A549 (cell line): ENCODE measurements at regions not wholly inside any gene's neighbourhood (a gene's known extent, or its start where the extent isn't known, plus 50 kb on each side); places are given as distances from the start of the nearest gene placed in this dataset.

Experiments used
- ATAC-seq, 2 experiments: fragments of 200-7000 bp in 1 of 2; fragments of >200 bp in 1 of 2; cut with Nextera tagmentation in 1 of 2; cut with Tn5 transposase in 1 of 2; 3 replicates each; pipeline versions ENCODE4 v1.8.0 to v1.9.1; 2018 to 2020; ENCODE audit warnings: mild to moderate bottlenecking in 1 of 2, moderate library complexity in 1 of 2
- CTCF ChIA-PET: fragments of 300-600 bp; sonication (Branson Sonifier 250); formaldehyde crosslinking; extraction: SDS; loops from one replicate; lab custom pipeline; 2021; ENCODE audit warnings: antibody characterized with exemption, inconsistent platforms; lab: Yijun Ruan, JAX
- POLR2A ChIA-PET: fragments of 350-600 bp; formaldehyde crosslinking; extraction: SDS; loops from one replicate; lab custom pipeline; 2021; ENCODE audit warnings: antibody characterized with exemption, inconsistent platforms; lab: Yijun Ruan, JAX
- DNase-seq, 2 experiments: peaks; one replicate each; pipeline versions ENCODE4 v3.0.0 to v3.0.0-alpha.2; 2011 to 2016; ENCODE audit warnings: low read depth in 1 of 2, low spot score in 1 of 2
- FAIRE-seq: peaks from 2 replicates; lab custom pipeline; 2011; peaks lifted over from hg19 to GRCh38; lab: Jason Lieb, UNC
- H3K27ac ChIP-seq, 2 experiments: fragments of >200 bp; sonication (Bioruptor Twin); formaldehyde crosslinking; 3 replicates each; pipeline ENCODE4 v1.5.1; 2016 to 2017
- H3K4me1 ChIP-seq: fragments of >200 bp; sonication (Bioruptor Twin); formaldehyde crosslinking; 3 replicates; pipeline ENCODE4 v1.6.1; 2016
- H3K4me2 ChIP-seq: fragments of >200 bp; sonication (Bioruptor Twin); formaldehyde crosslinking; 3 replicates; pipeline ENCODE4 v1.6.1; 2016
- H3K4me3 ChIP-seq: fragments of >200 bp; sonication (Bioruptor Twin); formaldehyde crosslinking; 3 replicates; pipeline ENCODE4 v1.5.1; 2016
- H3K9me3 ChIP-seq: fragments of >200 bp; sonication (Bioruptor Twin); formaldehyde crosslinking; 3 replicates; pipeline ENCODE4 v1.6.1; 2016
- CBX2 ChIP-seq: fragments of 200-600 bp; sonication (generic); IDR thresholded peaks from 2 replicates; pipeline ENCODE4 v1.6.1; 2016; ENCODE audit warnings: low read depth, mild to moderate bottlenecking, borderline replicate concordance
- CEBPB ChIP-seq, 2 experiments: fragments of >200 bp in 1 of 2; sonication (Bioruptor Twin) in 1 of 2; formaldehyde crosslinking in 1 of 2; IDR thresholded peaks; 2 replicates each; pipeline ENCODE4 v1.6.1; 2012 to 2016
- CHD2 ChIP-seq: fragments of 150-350 bp; IDR thresholded peaks from 2 replicates; pipeline ENCODE4 v1.6.1; 2014; ENCODE audit warnings: low read length; ENCODE audit not compliant: partially characterized antibody
- EHF ChIP-seq: fragments of 250-450 bp; sonication (Bioruptor Pico); IDR thresholded peaks from 2 replicates; pipeline ENCODE4 v1.5.0; 2020; ENCODE audit warnings: mild to moderate bottlenecking
- EP300 ChIP-seq, 2 experiments: fragments of >200 bp; sonication (Bioruptor Twin); formaldehyde crosslinking; IDR thresholded peaks; 2 replicates in 1 of 2; 3 replicates in 1 of 2; pipeline ENCODE4 v1.6.1; 2016 to 2017
- FOSL2 ChIP-seq, 2 experiments: fragments of 450-650 bp in 1 of 2; fragments of >200 bp in 1 of 2; sonication (Bioruptor Twin) in 1 of 2; formaldehyde crosslinking; IDR thresholded peaks; 2 replicates each; pipeline versions ENCODE4 v1.5.0 to v1.6.1; 2016 to 2020; ENCODE audit warnings: mild to moderate bottlenecking in 1 of 2, moderate library complexity in 1 of 2
- FOXS1 ChIP-seq: fragments of 250-450 bp; sonication (Bioruptor Pico); IDR thresholded peaks from 2 replicates; pipeline ENCODE4 v1.5.0; 2020; ENCODE audit warnings: mild to moderate bottlenecking, moderate library complexity
- HOXB5 ChIP-seq: fragments of 250-450 bp; sonication (Bioruptor Pico); IDR thresholded peaks from 2 replicates; pipeline ENCODE4 v1.5.0; 2020; ENCODE audit warnings: mild to moderate bottlenecking, moderate library complexity
- MAFK ChIP-seq: fragments of 450-650 bp; IDR thresholded peaks from 2 replicates; pipeline ENCODE4 v1.6.1; 2014; ENCODE audit not compliant: partially characterized antibody
- NFE2L2 ChIP-seq: fragments of 150-350 bp; conservative IDR thresholded peaks from 2 replicates; pipeline ENCODE4 v1.6.1; 2014; ENCODE audit warnings: low read length
- NPAS2 ChIP-seq: fragments of 250-450 bp; sonication (Bioruptor Pico); IDR thresholded peaks from 2 replicates; pipeline ENCODE4 v1.8.0; 2022; ENCODE audit warnings: mild to moderate bottlenecking, moderate library complexity, borderline replicate concordance
- RFX5 ChIP-seq: fragments of 450-650 bp; IDR thresholded peaks from 2 replicates; pipeline ENCODE4 v1.7.1; 2014; ENCODE audit warnings: antibody characterized with exemption, mild to moderate bottlenecking, moderate library complexity
- SREBF2 ChIP-seq: fragments of 450-650 bp; IDR thresholded peaks from 2 replicates; pipeline ENCODE4 v1.6.1; 2014; ENCODE audit warnings: mild to moderate bottlenecking, moderate library complexity
- TFCP2L1 ChIP-seq: fragments of 250-450 bp; sonication (Bioruptor Pico); IDR thresholded peaks from 2 replicates; pipeline ENCODE4 v1.5.0; 2021; ENCODE audit warnings: mild to moderate bottlenecking
- ZNF302 ChIP-seq: fragments of 250-450 bp; sonication (Bioruptor Pico); IDR thresholded peaks from 2 replicates; pipeline ENCODE4 v1.9.0; 2021; ENCODE audit warnings: inconsistent platforms, mild to moderate bottlenecking, moderate library complexity
- WGBS: methylation state at CpG from one replicate; pipeline ENCODE4 v1.1.6; 2017; ENCODE audit errors: missing lambda C conversion rate; 5-methylcytosine and 5-hydroxymethylcytosine counted together
- TF ChIP-seq, protein P1 (sequence below): fragments of >200 bp; sonication (Bioruptor Twin); formaldehyde crosslinking; IDR thresholded peaks from 2 replicates; pipeline ENCODE4 v1.6.1; 2016
- TF ChIP-seq, protein P2 (sequence below): fragments of 150-350 bp; IDR thresholded peaks from 2 replicates; pipeline ENCODE4 v1.6.1; 2014; ENCODE audit warnings: low read depth, mild to moderate bottlenecking, low read length
- TF ChIP-seq, protein P3 (sequence below): fragments of 200-600 bp; sonication (generic); IDR thresholded peaks from 2 replicates; pipeline ENCODE4 v1.6.1; 2016; ENCODE audit warnings: antibody characterized with exemption, mild to moderate bottlenecking, moderate library complexity
- TF ChIP-seq, protein P4 (sequence below): fragments of >200 bp; sonication (Bioruptor Twin); formaldehyde crosslinking; IDR thresholded peaks from 3 replicates; pipeline ENCODE4 v1.6.1; 2016

- WGBS: 20% methylated on average over 6 of the region's 6 CpGs
- peak; percentile 82 for FAIRE-seq
- TF ChIP-seq FOXS1 (CRISPR knock-in tag) (no peak), NFE2L2 (no peak)
These were observed 113.3 kb downstream of the EFNB1 start for GRCh38 chrX:68942104-68942503.

GRCh38 chrX:68941385-68941952 lies 112.6 kb downstream of the EFNB1 start:
- Histone ChIP-seq H3K27ac (no peak overlapping the region), H3K4me1 (no peaks in the 10 kb centered on the region), H3K9me3 (no peaks in the 10 kb centered on the region), H3K4me2 (no peak overlapping the region), H3K4me3 (no peak overlapping the region)
- ChIA-PET CTCF (no interaction called here), POLR2A (no interaction called here)
- TF ChIP-seq MAFK (no peak), CHD2 (no peak), FOSL2 (IDR thresholded peaks at IDR 0.05) (no peak), FOSL2 (CRISPR knock-in tag; IDR thresholded peaks at IDR 0.05) (no peak), ZNF302 (CRISPR knock-in tag) (no peak), CEBPB (IDR thresholded peaks at IDR 0.05) (no peak), HOXB5 (CRISPR knock-in tag) (no peak), SREBF2 (no peak), TFCP2L1 (CRISPR knock-in tag) (no peak), RFX5 (no peak), CBX2 (no peak), NPAS2 (CRISPR knock-in tag) (no peak), EP300 (IDR thresholded peaks at IDR 0.05) (no peak), EHF (CRISPR knock-in tag) (no peak)
- TF ChIP-seq, protein P1, sequence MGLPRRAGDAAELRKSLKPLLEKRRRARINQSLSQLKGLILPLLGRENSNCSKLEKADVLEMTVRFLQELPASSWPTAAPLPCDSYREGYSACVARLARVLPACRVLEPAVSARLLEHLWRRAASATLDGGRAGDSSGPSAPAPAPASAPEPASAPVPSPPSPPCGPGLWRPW: no peak
- TF ChIP-seq, protein P2, sequence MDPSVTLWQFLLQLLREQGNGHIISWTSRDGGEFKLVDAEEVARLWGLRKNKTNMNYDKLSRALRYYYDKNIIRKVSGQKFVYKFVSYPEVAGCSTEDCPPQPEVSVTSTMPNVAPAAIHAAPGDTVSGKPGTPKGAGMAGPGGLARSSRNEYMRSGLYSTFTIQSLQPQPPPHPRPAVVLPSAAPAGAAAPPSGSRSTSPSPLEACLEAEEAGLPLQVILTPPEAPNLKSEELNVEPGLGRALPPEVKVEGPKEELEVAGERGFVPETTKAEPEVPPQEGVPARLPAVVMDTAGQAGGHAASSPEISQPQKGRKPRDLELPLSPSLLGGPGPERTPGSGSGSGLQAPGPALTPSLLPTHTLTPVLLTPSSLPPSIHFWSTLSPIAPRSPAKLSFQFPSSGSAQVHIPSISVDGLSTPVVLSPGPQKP: no peak
- TF ChIP-seq, protein P3, sequence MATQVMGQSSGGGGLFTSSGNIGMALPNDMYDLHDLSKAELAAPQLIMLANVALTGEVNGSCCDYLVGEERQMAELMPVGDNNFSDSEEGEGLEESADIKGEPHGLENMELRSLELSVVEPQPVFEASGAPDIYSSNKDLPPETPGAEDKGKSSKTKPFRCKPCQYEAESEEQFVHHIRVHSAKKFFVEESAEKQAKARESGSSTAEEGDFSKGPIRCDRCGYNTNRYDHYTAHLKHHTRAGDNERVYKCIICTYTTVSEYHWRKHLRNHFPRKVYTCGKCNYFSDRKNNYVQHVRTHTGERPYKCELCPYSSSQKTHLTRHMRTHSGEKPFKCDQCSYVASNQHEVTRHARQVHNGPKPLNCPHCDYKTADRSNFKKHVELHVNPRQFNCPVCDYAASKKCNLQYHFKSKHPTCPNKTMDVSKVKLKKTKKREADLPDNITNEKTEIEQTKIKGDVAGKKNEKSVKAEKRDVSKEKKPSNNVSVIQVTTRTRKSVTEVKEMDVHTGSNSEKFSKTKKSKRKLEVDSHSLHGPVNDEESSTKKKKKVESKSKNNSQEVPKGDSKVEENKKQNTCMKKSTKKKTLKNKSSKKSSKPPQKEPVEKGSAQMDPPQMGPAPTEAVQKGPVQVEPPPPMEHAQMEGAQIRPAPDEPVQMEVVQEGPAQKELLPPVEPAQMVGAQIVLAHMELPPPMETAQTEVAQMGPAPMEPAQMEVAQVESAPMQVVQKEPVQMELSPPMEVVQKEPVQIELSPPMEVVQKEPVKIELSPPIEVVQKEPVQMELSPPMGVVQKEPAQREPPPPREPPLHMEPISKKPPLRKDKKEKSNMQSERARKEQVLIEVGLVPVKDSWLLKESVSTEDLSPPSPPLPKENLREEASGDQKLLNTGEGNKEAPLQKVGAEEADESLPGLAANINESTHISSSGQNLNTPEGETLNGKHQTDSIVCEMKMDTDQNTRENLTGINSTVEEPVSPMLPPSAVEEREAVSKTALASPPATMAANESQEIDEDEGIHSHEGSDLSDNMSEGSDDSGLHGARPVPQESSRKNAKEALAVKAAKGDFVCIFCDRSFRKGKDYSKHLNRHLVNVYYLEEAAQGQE: no peak
- TF ChIP-seq, protein P4, sequence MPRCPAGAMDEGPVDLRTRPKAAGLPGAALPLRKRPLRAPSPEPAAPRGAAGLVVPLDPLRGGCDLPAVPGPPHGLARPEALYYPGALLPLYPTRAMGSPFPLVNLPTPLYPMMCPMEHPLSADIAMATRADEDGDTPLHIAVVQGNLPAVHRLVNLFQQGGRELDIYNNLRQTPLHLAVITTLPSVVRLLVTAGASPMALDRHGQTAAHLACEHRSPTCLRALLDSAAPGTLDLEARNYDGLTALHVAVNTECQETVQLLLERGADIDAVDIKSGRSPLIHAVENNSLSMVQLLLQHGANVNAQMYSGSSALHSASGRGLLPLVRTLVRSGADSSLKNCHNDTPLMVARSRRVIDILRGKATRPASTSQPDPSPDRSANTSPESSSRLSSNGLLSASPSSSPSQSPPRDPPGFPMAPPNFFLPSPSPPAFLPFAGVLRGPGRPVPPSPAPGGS: no peak
- ATAC-seq: no peak
- no peak for FAIRE-seq
- no peak for DNase-seq
- 52% methylated on average over 2 of the region's 4 CpGs for WGBS

More at GRCh38 chrX:68942104-68942503, 113.3 kb downstream of the EFNB1 start:
- no peaks in the 10 kb centered on the region for H3K4me1 ChIP-seq
- H3K4me2 ChIP-seq: no peak overlapping the region
- DNase-seq: no peak
- no peak for ATAC-seq
- H3K9me3 ChIP-seq: no peaks in the 10 kb centered on the region
- H3K4me3 ChIP-seq: no peak overlapping the region
- no peak overlapping the region for H3K27ac ChIP-seq
- ChIA-PET POLR2A (no interaction called here), CTCF (no interaction called here)
